ENCODE measurements at regions not wholly inside any gene's neighbourhood (a gene's known extent, or its start where the extent isn't known, plus 50 kb on each side); places are given as distances from the start of the nearest gene placed in this dataset.
A peak's percentile ranks its signal among the peaks of the same experiment; 100 is the strongest.

DNA sequence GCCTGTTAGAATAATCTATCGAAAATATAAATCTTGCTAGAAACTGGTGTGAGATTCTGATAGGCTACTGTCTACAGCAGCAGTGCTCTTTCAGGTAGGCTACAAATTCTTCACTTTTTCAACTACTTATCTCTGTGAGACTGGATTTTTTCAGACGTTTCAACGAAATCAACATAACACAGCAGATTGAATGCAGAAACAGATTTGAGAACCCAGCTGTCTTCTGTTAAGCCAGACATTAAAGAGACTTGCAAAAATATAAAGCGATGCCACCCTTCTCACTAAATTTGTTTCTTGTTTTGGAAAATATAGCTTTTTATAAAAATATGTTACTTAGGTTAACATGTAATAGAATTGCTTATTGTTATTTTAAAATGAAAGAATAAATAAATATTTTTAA, 140.6 kb upstream of the PHACTR1 start:
- DNase-seq: no peak
- intact Hi-C loops (cut with DNase I): no loop called here

DNA sequence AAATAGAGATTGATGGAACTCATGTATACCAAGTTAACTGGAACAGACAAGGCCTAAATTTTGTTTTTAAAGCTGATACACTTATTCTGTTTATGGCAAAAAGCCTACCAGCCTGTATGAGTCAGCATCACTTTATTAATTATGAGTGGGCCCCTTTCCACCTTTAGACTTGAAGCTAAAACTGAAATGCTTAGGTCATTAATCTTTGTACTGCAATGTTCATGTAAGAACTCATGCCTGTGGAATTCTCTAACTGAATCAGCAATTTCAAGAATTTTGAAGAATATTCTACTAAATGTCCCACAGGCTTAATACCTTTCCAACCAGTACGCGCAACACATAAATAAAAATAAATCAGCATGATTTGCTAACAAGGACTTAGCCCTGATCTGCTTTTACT, 140.2 kb upstream of the PHACTR1 start:
- no peak for DNase-seq
- intact Hi-C loops (cut with DNase I): no loop called here

DNA sequence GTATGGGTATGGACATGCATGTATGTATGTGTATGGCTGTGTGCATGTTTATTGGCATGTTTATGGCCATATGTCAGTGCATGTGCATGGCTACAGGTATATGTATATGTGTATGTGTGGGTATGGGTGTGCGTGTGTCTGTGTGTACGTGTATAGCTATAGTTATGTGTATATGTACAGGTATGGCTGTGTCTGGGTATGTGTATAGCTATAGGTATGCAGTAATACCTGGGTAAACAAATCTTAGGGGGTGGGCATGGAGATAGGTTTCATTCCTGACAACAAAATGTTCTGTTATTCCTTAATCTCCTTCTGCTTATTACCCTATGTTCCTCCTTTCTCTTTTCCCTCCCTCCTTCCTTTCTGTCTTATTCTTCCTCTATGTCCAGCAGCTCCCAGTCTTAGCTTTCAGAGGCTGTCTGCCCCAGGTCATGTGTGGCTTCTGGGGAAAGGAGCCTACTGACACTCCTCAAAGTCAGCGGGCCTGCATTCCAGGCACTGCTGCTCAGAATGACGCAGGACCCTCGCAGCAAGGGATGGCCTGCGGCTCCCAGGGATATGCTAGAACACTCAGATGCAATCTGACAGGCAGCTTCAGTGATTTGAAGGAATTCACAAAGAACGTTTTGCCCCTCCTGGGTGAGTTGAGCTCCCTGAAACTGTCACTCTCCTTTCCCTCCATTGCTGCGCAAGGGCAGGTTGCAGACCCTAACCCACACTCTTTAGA, 139.3 kb upstream of the PHACTR1 start:
- intact Hi-C loops (cut with DNase I): no loop called here
- DNase-seq: no peak

DNA sequence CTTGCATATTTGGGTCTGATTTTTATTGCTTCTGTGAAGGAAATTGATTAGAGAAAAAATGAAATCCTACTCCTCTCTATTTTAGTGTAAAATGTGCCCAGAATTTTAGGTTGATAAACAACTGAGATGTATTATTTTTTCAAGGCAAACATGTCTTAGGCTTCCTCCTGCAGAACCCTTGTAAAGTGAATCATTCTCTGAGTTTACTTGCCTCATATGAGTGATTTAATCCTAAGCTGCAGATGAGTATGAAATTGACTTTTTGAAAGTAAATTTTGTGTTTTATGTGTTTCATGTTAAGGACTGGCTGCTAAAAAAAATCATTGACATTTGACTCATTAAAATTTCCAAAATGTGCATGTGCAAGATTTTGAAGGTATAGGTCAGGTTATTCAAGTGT, 138.5 kb upstream of the PHACTR1 start:
- intact Hi-C loops (cut with DNase I): no loop called here

DNA sequence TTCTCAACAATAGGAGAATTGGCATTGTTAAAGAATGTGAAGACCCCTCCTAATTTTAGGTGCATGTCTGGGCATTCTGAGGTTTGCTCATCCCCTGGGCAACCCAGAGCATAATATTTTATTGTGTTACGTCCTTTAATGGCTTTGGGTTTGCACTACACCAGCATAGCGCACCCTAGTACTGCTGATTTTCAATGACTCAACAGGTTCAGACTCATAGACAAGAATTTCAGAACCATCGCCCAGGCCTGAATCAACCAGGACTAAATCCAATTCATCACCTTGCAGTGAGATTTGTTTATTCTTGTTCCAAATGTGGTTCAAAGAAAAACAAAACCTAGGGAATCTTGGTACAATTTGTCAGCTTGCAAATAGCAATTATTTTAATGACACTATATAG, 137.8 kb upstream of the PHACTR1 start:
- no peak for DNase-seq
- intact Hi-C loops (cut with DNase I): no loop called here

More for the DNA sequence above, 138.5 kb upstream of the PHACTR1 start:
- no peak for DNase-seq

DNA sequence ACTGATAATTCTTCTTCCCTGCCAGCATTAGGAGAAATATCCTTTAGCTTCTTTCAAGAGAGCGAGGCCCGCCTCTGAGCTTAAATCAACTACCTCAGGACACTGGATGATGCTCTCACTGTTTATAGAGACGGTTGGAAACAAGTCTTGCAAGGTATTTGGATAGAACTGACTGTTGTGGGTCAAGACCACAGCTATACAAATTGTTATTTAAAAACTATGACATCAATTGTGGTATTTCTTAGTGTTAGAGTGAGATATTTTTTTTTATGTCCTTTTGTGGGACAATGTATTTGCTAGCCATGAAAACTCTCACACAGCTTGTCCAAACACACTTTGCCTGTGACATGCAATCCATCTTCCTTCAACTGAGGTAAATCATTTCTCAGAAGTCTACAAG, 136.3 kb upstream of the PHACTR1 start:
- no peak for DNase-seq
- intact Hi-C loops (cut with DNase I): no loop called here

DNA sequence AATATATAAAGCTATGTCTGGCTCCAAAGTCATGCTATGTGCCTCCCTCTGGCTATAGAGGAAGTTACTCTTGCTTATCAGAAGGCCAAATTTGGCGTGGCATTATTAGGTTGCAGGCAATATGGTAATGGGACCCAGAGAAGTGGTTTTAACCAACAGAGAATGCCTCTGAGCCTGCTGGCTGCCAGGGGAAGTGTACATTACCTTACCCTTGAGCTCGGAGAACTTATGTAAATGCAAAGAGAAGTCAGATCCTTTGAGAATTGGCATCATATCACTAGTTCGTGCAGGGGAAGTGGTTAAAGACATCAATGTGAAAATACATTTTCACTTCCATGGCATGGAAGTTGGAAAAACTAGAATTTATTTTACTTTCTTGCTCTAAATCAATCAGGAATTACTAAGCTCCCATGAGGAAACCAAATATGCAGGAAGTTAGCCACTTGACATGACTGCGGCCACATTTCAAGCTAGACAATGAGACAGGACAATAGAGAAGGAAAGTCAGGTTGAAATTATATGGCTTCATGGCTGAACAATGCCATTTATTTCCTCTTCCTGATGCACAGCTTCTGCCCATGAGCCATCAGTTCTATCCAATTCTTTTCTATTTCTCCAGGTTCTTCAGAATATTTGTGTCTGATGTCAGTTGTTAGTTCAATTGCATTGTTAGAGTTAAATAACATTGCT, 134.0 kb upstream of the PHACTR1 start:
- intact Hi-C loops (cut with DNase I): no loop called here
- no peak for DNase-seq

DNA sequence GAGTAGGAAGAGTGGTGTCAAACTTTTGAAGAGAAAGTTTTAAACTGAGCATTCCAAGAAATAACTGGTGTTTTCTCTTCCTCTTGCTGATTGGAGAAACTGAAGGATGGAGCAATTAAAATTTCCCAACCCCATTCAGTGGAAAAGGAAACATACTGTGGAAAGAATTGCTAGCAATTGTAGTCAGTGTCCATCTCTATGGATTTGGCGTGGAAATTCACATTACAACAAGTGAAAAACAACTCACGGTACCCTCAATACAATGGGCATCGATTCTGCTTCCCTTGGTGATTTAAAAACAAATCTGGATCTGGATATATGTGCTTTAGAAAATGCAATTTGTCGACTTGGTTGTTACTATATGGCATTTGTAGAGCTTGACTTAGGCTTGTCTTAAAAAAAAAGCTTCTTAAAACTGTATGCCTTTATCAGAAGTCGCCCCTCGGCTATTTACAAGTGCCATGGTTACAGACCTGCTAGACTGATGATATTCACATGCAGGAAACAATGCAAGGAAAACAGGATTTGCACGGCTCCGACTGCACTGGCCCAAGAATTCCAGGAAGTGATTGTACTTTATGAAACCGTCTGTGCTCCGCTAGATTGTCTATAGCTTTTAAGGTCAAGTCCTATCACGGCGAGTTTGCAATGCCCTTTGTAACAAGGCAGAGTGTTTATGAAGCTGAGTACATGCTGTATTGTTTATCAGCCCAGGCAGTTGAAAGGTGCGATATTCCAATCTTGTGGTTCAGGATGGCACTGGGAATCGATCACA, 131.7 kb upstream of the PHACTR1 start:
- intact Hi-C loops (cut with DNase I): no loop called here
- no peak for DNase-seq

DNA sequence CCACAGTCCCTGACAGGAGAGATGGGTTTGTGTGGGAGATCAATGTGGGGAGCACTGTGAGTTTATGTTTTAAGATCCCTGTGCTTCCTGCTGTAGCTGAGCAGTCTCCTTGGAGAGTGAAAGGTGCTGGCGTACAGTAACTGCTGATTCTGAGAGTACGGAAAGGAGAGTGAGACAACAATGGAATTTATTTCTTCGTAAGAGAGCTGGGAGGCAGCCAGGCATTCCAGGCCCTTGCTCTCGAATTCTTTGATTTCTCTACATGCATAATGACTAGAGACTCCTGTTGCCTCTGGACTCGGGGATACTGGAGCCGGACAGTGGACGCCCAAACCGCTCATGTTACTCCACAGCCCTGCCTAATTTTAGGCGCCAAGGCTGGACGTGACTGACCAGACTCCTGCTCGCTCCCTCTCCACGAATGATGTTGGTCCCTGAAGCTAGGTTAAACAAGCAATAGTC, 131.0 kb upstream of the PHACTR1 start:
- peak in 1 of 10 donors; percentile 52 for DNase-seq
- intact Hi-C loops (cut with DNase I): no loop called here

DNA sequence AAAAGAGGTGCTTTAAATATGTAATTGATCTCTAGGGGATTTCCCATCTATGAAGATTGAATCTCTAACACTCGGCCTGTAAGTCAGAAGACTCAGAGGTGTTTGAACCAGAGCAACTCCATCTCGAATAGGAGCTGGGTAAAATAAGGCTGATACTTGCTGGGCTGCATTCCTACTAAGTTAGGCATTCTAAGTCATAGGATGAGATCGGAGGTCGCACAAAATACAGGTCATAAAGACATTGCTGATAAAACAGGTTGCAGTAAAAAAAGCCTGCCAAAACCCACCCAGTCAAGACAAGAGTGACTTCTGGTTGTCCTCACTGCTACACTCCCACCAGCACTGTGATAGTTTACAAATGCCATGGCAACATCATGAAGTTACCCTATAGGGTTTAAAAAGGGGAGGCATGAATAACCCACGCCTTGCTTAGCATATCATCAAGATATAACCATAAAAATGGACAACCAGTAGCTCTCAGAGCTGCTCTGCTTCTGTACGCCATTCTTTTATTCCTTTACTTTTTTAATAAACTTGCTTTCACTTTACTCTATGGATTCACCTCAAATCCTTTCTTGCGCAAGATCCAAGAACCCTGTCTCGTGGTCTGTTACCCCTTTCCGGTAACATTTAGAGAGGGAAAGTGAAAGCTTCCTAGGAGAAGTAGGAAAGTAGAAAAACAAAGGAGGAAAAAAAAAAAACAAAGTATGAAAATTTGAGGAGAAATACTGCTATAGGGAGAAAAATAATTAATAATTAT, 129.7 kb upstream of the PHACTR1 start:
- intact Hi-C loops (cut with DNase I): no loop called here
- DNase-seq: no peak

DNA sequence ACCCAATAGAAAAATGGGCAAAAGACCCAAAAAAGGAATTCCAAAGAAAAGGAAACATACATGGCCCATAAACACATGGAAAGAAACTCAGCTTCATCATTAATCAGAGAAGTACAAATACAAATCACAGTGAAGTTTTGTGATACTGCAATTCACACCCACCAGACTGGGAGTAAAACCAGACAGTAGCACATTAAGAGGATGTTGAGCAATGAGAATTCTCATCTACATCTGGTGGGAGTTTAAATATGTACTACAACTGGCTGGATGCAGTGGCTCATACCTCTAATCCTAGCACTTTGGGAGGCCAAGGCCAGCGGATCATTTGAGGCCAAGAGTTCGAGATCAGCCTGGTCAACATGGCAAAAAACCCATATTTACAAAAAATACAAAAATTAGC, 125.7 kb upstream of the PHACTR1 start:
- no peak for DNase-seq
- intact Hi-C loops (cut with DNase I): no loop called here

DNA sequence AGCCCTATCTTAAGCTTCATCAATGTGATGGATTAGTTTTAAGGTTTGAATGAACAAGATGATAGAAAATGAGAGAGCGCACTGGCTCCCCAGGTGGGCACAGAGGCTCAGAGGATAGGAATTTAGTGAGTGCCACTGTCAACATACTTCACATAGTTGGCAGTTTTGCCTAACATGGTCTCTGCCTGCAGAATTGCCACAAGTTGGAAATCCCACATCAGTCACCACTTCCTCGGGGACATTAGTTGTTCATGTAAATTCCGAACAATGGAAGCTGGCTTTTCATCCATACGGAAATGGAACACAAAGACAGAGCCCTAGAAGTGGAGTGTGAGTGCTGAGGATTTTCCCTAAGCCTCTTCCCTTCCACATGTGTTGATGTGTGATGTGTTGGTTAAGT, 123.9 kb upstream of the PHACTR1 start:
- no peak for DNase-seq
- intact Hi-C loops (cut with DNase I): no loop called here

DNA sequence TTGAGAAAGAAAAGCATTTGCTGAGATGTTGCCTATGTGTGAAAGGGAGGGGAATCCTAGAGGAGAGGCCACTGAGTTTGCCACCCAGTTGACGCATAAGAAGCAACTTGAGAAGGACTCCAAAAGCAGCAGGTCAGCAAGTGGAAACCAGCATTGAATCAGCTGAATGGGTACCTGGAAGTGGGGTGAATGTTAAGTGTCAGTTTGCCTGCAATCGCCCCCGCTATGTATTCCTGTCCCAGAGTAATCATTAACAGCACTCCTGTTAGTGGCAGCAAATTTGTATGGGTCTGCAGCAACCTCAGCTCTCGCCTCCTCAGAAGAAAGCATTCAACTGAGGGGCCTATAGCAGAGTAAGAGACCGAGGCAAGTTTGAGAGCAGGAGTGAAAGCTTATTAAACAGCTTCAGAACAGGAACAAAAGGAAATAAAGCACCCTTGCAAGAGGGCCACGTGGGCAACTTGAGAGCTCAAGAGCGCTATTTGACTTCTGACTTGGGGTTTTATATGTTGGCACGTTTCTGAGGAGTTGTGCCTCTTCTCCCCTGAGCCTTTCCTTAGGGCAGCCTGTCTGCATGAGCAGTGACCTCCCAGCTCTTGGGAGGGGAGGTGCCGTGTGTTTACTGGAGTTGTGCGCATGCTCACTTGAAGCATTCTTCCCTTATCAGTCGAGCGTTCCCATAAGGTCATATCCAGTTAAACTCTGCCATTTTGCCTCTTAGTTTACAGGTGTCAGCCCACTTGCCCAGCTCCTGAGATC, 122.6 kb upstream of the PHACTR1 start:
- intact Hi-C loops (cut with DNase I): no loop called here
- no peak for DNase-seq

DNA sequence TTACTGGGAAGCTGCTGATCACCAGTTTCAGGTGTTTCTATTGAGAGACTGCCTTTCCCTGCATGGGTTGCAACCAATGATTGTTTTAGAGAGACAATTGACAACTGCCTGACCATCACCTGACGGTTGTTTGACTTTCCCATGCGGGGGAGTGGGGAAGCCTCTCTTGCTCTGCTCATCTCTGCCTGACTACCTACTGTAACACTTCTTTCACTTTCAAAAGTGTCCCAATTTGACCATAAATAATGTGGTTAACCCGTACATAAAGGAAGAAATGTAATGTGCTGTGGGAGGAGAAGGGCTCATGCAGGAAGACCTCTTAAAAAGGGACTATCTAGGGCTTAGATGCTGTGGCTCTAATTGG, 122.1 kb upstream of the PHACTR1 start:
- no peak for DNase-seq
- intact Hi-C loops (cut with DNase I): no loop called here

DNA sequence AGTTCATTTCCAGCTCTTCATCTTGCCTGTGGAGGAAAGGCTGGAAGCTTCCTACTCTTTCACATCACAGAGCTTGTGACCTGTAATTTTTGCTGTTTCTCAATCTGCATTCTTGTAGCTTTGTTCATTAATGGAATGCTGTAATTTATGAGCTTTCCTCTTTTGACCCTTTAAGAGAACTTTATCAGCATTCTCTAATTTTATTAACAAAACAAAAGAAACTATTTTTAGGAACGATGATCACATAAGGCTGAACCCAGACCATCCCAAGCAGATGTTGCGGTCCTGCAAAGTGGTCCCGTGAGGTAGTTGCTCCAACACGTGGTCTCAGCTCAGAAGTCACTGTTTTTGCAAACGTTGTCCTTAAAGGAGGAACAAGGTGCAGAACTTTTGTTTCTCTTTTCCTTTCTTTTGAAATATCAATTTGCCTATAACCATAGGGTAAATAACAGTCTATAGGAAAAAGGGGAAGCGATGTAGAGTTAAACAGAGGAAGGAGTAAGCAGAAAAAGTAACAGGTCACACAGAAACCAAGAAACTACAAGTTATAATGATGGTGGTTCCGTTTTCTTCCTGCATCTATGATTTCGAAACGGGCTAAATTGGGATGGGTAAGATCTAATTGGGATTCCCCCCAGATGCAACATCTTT, 121.3 kb upstream of the PHACTR1 start:
- intact Hi-C loops (cut with DNase I): no loop called here

DNA sequence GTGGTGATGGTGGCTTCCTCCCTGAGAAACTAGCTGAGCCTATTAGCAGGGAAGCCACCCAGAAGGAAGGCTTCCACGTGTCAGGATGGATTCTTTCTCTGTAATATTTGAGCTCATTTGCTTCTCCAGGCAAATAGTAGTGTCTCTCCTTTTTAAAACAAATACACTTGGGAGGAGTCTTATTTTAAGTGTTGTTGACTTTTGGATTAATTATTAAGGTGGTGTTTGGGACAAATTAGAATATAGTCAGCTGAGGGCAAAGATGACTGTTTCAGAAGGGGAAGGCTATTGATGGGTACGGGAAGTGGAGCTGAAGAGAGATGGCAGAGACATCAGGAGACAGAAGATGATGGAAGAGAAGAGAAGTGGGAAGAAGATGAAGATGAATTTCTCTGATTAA, 119.8 kb upstream of the PHACTR1 start:
- intact Hi-C loops (cut with DNase I): no loop called here
- no peak for DNase-seq

More for the DNA sequence above, 121.3 kb upstream of the PHACTR1 start:
- DNase-seq: no peak

DNA sequence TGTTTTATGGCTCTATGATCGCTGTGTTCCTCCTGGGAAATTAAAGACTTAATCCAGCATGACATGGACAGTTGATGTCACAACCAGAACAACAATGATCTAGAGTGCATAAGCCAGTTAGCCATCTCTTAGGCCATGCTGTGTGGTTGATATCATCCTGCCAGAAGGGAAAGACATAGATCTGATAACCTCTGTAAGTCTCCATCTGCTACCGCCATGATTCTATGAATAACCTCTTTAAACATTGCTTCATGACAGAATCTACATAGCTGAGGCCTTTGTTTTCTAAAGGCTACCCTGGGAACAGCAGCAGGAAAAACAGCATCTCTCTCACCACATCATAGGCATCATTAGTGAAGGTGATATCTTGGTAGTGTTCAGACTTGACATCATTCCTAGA, 117.6 kb upstream of the PHACTR1 start:
- no peak for DNase-seq
- intact Hi-C loops (cut with DNase I): no loop called here

DNA sequence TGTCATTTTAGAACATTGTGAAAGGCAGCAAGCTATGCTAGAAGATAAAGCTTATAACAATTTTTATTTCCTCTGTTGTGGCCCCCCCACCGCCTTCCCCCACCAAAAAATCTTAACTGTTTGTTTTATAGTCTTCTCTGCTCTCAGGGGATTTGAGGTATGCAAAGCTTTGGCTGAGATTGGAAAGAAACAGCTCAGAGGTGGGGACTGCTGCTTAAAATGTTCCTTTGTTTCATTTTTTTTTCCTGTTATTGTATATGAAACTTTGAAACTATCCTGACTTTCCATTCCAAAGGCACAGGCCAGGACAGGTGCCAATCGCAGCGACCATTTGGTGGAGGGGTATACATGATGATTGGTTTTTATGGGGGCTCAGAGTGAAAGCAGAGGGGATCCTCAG, 114.7 kb upstream of the PHACTR1 start:
- DNase-seq: no peak
- intact Hi-C loops (cut with DNase I): loop anchor here (5.0 to 10.0 kb wide), 4 partner anchors 205 to 1017 kb away; partner anchors contain the start of gene EDN1

DNA sequence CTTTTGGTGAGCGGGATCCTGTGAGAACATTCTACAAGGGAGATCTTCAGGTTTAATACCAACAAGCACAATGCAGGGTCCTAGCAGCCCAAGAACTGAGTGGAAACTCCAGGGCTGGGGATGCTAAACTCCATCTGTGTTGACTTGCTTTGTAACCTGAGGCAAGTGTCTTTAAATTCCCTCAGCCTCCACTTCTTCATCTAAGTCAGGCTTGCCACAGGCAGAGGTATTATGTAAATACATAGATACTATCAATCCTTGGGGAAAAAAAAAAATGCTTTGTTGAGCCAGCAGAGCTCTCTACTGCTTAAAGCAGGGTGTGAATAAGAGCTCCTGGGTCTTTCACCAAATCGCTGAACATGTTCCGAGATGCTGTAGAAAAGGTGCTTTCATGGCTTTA, 114.2 kb upstream of the PHACTR1 start:
- intact Hi-C loops (cut with DNase I): loop anchor here (5.0 to 10.0 kb wide), 4 partner anchors 205 to 1018 kb away; partner anchors contain the start of gene EDN1
- DNase-seq: no peak
